ENCODE measurements at regions not wholly inside any gene's neighbourhood (a gene's known extent, or its start where the extent isn't known, plus 50 kb on each side); places are given as distances from the start of the nearest gene placed in this dataset.
A peak's percentile ranks its signal among the peaks of the same experiment; 100 is the strongest.

DNA sequence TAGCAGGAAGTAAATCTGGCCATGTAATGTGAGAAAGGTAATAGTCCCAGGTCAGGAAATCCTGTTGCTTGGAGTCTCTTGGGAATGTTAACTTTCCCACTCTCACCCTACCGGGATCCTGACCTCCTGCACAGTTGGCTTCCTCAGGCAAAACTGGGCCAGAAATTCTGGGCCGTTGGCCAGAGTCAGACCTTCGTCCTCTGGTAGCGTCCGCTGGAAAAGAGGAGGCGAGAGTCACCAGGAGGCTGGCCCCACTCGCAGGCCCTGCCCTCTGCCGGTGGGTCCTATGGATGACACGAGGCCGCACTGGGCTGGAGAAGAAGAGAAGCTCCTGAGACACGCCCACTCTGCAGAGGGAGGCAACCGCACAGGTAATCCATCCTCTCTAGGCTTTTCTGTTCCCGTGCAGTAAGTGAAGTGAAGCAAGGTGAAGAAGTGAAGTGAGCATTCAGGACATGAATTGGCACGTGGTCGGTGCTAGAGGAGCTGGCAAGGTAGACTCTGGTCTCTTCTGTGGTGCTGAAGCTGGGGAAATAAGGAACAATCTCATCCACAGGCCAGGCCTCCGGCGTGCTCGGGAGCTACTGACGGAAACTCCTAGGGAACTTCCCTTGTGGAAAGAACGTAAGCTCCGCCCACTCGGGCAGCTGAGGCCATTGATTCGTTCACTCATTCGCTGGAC is 182.7 kb upstream of the GLI2 start (continued):
- TF ChIP-seq, protein P1, sequence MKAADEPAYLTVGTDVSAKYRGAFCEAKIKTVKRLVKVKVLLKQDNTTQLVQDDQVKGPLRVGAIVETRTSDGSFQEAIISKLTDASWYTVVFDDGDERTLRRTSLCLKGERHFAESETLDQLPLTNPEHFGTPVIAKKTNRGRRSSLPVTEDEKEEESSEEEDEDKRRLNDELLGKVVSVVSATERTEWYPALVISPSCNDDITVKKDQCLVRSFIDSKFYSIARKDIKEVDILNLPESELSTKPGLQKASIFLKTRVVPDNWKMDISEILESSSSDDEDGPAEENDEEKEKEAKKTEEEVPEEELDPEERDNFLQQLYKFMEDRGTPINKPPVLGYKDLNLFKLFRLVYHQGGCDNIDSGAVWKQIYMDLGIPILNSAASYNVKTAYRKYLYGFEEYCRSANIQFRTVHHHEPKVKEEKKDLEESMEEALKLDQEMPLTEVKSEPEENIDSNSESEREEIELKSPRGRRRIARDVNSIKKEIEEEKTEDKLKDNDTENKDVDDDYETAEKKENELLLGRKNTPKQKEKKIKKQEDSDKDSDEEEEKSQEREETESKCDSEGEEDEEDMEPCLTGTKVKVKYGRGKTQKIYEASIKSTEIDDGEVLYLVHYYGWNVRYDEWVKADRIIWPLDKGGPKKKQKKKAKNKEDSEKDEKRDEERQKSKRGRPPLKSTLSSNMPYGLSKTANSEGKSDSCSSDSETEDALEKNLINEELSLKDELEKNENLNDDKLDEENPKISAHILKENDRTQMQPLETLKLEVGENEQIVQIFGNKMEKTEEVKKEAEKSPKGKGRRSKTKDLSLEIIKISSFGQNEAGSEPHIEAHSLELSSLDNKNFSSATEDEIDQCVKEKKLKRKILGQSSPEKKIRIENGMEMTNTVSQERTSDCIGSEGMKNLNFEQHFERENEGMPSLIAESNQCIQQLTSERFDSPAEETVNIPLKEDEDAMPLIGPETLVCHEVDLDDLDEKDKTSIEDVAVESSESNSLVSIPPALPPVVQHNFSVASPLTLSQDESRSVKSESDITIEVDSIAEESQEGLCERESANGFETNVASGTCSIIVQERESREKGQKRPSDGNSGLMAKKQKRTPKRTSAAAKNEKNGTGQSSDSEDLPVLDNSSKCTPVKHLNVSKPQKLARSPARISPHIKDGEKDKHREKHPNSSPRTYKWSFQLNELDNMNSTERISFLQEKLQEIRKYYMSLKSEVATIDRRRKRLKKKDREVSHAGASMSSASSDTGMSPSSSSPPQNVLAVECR (CRISPR knock-in tag; IDR thresholded peaks at IDR 0.05; ENCODE audit: borderline replicate concordance) = peak; percentile 71
- TF ChIP-seq HDAC1 (CRISPR knock-in tag; IDR thresholded peaks at IDR 0.05) (peak; percentile 87), ISL2 (CRISPR knock-in tag; IDR thresholded peaks at IDR 0.05) (peak; percentile 45; the same call in 1 of the 2 replicates), CEBPB (IDR thresholded peaks at IDR 0.05; ENCODE audit: borderline replicate concordance, low read depth, low read length) (no peak), FOXP1 (IDR thresholded peaks at IDR 0.05) (no peak), FOXP1 (CRISPR knock-in tag; IDR thresholded peaks at IDR 0.05) (no peak), SP140L (CRISPR knock-in tag; IDR thresholded peaks at IDR 0.05; ENCODE audit: borderline replicate concordance) (0 out of 2 replicates have a peak, but pooled peaks have one; percentile 30), GATA4 (IDR thresholded peaks at IDR 0.05; ENCODE audit: borderline replicate concordance, low read depth) (no peak), ZMYM2 (CRISPR knock-in tag; IDR thresholded peaks at IDR 0.05) (peak; percentile 72), EP300 (IDR thresholded peaks at IDR 0.05; ENCODE audit: low read depth in 2 of 2, low read length in 2 of 2) (peak; percentile 20 to 36; a peak in 2 of 4 replicates), EP300 (CRISPR knock-in tag; IDR thresholded peaks at IDR 0.05; ENCODE audit: borderline replicate concordance) (no peak), YEATS4 (CRISPR knock-in tag; IDR thresholded peaks at IDR 0.05; ENCODE audit: borderline replicate concordance) (peak; percentile 42; the same call in 1 of the 2 replicates), ZNF292 (CRISPR knock-in tag; IDR thresholded peaks at IDR 0.05; ENCODE audit: borderline replicate concordance, low read depth) (peak; percentile 81; the same call in 1 of the 2 replicates), RFX3 (CRISPR knock-in tag; IDR thresholded peaks at IDR 0.05) (no peak), FOSL1 (CRISPR knock-in tag; IDR thresholded peaks at IDR 0.05; ENCODE audit: borderline replicate concordance) (no peak; the same call in 1 of the 2 replicates), ZNF558 (CRISPR knock-in tag; IDR thresholded peaks at IDR 0.05; ENCODE audit: borderline replicate concordance) (0 out of 2 replicates have a peak, but pooled peaks have one; percentile 56), ZNF12 (CRISPR knock-in tag; IDR thresholded peaks at IDR 0.05) (peak; percentile 62; the same call in 1 of the 2 replicates), POLR2G (IDR thresholded peaks at IDR 0.05; ENCODE audit: low read depth, low read length) (peak; percentile 63), ZNF557 (CRISPR knock-in tag; IDR thresholded peaks at IDR 0.05) (0 out of 2 replicates have a peak, but pooled peaks have one; percentile 39), SMC3 (IDR thresholded peaks at IDR 0.05; ENCODE audit: low read length) (peak; percentile 91; the same call in 1 of the 2 replicates)
- TF ChIP-seq, protein P2, sequence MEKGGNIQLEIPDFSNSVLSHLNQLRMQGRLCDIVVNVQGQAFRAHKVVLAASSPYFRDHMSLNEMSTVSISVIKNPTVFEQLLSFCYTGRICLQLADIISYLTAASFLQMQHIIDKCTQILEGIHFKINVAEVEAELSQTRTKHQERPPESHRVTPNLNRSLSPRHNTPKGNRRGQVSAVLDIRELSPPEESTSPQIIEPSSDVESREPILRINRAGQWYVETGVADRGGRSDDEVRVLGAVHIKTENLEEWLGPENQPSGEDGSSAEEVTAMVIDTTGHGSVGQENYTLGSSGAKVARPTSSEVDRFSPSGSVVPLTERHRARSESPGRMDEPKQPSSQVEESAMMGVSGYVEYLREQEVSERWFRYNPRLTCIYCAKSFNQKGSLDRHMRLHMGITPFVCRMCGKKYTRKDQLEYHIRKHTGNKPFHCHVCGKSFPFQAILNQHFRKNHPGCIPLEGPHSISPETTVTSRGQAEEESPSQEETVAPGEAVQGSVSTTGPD (CRISPR knock-in tag; IDR thresholded peaks at IDR 0.05) = no peak; the same call in 1 of the 2 replicates
- TF ChIP-seq, protein P3, sequence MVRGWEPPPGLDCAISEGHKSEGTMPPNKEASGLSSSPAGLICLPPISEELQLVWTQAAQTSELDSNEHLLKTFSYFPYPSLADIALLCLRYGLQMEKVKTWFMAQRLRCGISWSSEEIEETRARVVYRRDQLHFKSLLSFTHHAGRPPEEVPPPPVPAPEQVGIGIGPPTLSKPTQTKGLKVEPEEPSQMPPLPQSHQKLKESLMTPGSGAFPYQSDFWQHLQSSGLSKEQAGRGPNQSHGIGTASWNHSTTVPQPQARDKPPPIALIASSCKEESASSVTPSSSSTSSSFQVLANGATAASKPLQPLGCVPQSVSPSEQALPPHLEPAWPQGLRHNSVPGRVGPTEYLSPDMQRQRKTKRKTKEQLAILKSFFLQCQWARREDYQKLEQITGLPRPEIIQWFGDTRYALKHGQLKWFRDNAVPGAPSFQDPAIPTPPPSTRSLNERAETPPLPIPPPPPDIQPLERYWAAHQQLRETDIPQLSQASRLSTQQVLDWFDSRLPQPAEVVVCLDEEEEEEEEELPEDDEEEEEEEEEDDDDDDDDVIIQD (CRISPR knock-in tag; IDR thresholded peaks at IDR 0.05; ENCODE audit: low read depth) = peak; percentile 84
